HT-29 (cell line): ENCODE measurements at regions not wholly inside any gene's neighbourhood (a gene's known extent, or its start where the extent isn't known, plus 50 kb on each side); places are given as distances from the start of the nearest gene placed in this dataset.
"Not testable (repeated sequence)": the region's sequence is repeated elsewhere in the genome, so short reads cannot be mapped to it uniquely, and the experiment has no call there.

ENCODE experiments used
- DNase-seq: peaks from one replicate; pipeline ENCODE4 v3.0.0-alpha.2; 2015; ENCODE audit warnings: low spot score

GRCh38 chr13:70792121-70792520 is 683.9 kb upstream of the KLHL1 start:
- DNase-seq: peak; percentile 34

- no peak for DNase-seq
Measured at GRCh38 chr13:70789751-70790150, 681.5 kb upstream of the KLHL1 start.

GRCh38 chr13:70788074-70788473 is 679.8 kb upstream of the KLHL1 start:
- DNase-seq: no peak

GRCh38 chr13:70784207-70784989 is 676.1 kb upstream of the KLHL1 start:
- DNase-seq: no peak

GRCh38 chr13:70769817-70770216 is 661.6 kb upstream of the KLHL1 start:
- DNase-seq: no peak

GRCh38 chr13:70758932-70759331 is 650.7 kb upstream of the KLHL1 start:
- no peak for DNase-seq

- DNase-seq: no peak
Measured at GRCh38 chr13:70756088-70756487, 647.8 kb upstream of the KLHL1 start.

- no peak for DNase-seq
Measured at GRCh38 chr13:70755456-70755855, 647.2 kb upstream of the KLHL1 start.

GRCh38 chr13:70747262-70747661 is 639.0 kb upstream of the KLHL1 start:
- DNase-seq: no peak

- not testable (repeated sequence) for DNase-seq
Measured at GRCh38 chr13:70746469-70746868, 638.2 kb upstream of the KLHL1 start.

- DNase-seq: no peak
Measured at GRCh38 chr13:70736622-70737317, 628.5 kb upstream of the KLHL1 start.

- no peak for DNase-seq
Measured at GRCh38 chr13:70732611-70733010, 624.4 kb upstream of the KLHL1 start.

GRCh38 chr13:70729369-70729768 is 621.1 kb upstream of the KLHL1 start:
- no peak for DNase-seq

- DNase-seq: no peak
Measured at GRCh38 chr13:70723732-70724131, 615.5 kb upstream of the KLHL1 start.

- DNase-seq: no peak
Measured at GRCh38 chr13:70720386-70720785, 612.1 kb upstream of the KLHL1 start.

- DNase-seq: peak; percentile 31
Measured at GRCh38 chr13:70714993-70715392, 606.7 kb upstream of the KLHL1 start.

- DNase-seq: no peak
Measured at GRCh38 chr13:70708775-70709174, 600.5 kb upstream of the KLHL1 start.

GRCh38 chr13:70703755-70704154 is 595.5 kb upstream of the KLHL1 start:
- no peak for DNase-seq

GRCh38 chr13:70694996-70695715 is 586.9 kb upstream of the KLHL1 start:
- DNase-seq: no peak

- no peak for DNase-seq
Measured at GRCh38 chr13:70668983-70669382, 560.7 kb upstream of the KLHL1 start.

GRCh38 chr13:70668293-70668692 is 560.0 kb upstream of the KLHL1 start:
- peak; percentile 27 for DNase-seq

- no peak for DNase-seq
Measured at GRCh38 chr13:70666883-70667556, 558.8 kb upstream of the KLHL1 start.
